GM12878 (cell line): ENCODE measurements at regions not wholly inside any gene's neighbourhood (a gene's known extent, or its start where the extent isn't known, plus 50 kb on each side); places are given as distances from the start of the nearest gene placed in this dataset.
A peak's percentile ranks its signal among the peaks of the same experiment; 100 is the strongest.

Source experiments
- ATAC-seq: fragments of 200-7000 bp; cut with Tn5 transposase; 3 replicates; pipeline ENCODE4 v1.9.1; 2020; ENCODE audit warnings: mild to moderate bottlenecking, moderate library complexity
- BruUV-seq: library from RNA; stranded (reverse); fragments of 400-500 nt; replicated peaks from 2 replicates; lab custom pipeline; 2021; lab: Mats Ljungman, UMichigan
- CTCF ChIA-PET: fragments of 300-600 bp; sonication (Branson Sonifier 250); formaldehyde crosslinking; extraction: SDS; loops from one replicate; lab custom pipeline; 2021; ENCODE audit warnings: inconsistent platforms; lab: Yijun Ruan, JAX
- POLR2A ChIA-PET: fragments of 350-600 bp; formaldehyde crosslinking; extraction: SDS; loops from one replicate; lab custom pipeline; 2021; ENCODE audit warnings: inconsistent platforms; lab: Charles Lee
- RAD21 ChIA-PET: fragments of 300-600 bp; sonication (Branson Sonifier 250); formaldehyde crosslinking; loops from one replicate; lab custom pipeline; 2023; ENCODE audit warnings: antibody characterized with exemption; ENCODE audit not compliant: unreplicated experiment; lab: Charles Lee
- SMC1A ChIA-PET: fragments of 300-600 bp; sonication (Branson Sonifier 250); formaldehyde crosslinking; loops from one replicate; lab custom pipeline; 2023; ENCODE audit not compliant: unreplicated experiment, uncharacterized antibody; lab: Charles Lee
- DNase-seq: peaks from one replicate; pipeline ENCODE4 v3.0.0-alpha.2; 2011; ENCODE audit warnings: low read depth, low spot score
- FAIRE-seq: peaks from 3 replicates; lab custom pipeline; 2011; peaks lifted over from hg19 to GRCh38; lab: Jason Lieb, UNC
- H2AFZ ChIP-seq: 2 replicates; pipeline ENCODE4 v1.6.0; 2011; ENCODE audit warnings: low read depth, low read length, control low read depth; ENCODE audit not compliant: control insufficient read depth
- H3K27ac ChIP-seq: 2 replicates; pipeline ENCODE4 v1.5.1; 2011; ENCODE audit warnings: control low read depth; ENCODE audit not compliant: control insufficient read depth, insufficient read depth
- H3K27me3 ChIP-seq, 2 experiments: replicated peaks in 1 of 2; 2 replicates each; pipeline versions ENCODE4 v1.6.0 to v1.6.1; 2011; ENCODE audit warnings: low read length in 1 of 2; ENCODE audit not compliant: control insufficient read depth in 2 of 2, insufficient read depth in 2 of 2
- H3K36me3 ChIP-seq, 2 experiments: 2 replicates each; pipeline ENCODE4 v1.5.1; 2011; ENCODE audit warnings: low read length in 1 of 2; ENCODE audit not compliant: control insufficient read depth in 2 of 2, insufficient read depth in 2 of 2
- H3K4me1 ChIP-seq: 2 replicates; pipeline ENCODE4 v1.6.1; 2011; ENCODE audit warnings: mild to moderate bottlenecking, low read length, moderate library complexity, mixed read lengths; ENCODE audit not compliant: control insufficient read depth, insufficient read depth
- H3K4me2 ChIP-seq: 2 replicates; pipeline ENCODE4 v1.6.0; 2011; ENCODE audit warnings: control low read depth; ENCODE audit not compliant: control insufficient read depth, insufficient read depth
- H3K4me3 ChIP-seq: fragments of 200-600 bp; sonication (generic); 2 replicates; pipeline ENCODE4 v1.5.1; 2016
- H3K79me2 ChIP-seq: 2 replicates; pipeline ENCODE4 v1.6.0; 2011; ENCODE audit warnings: low read length; ENCODE audit not compliant: control insufficient read depth, insufficient read depth
- H3K9ac ChIP-seq: 2 replicates; pipeline ENCODE4 v1.8.0; 2011; ENCODE audit warnings: low read length, control low read depth, mixed read lengths; ENCODE audit not compliant: control insufficient read depth, insufficient read depth
- H3K9me3 ChIP-seq: replicated peaks from 3 replicates; pipeline ENCODE4 v1.5.1; 2011; ENCODE audit warnings: mild to moderate bottlenecking, low read length; ENCODE audit not compliant: control insufficient read depth, insufficient read depth
- H4K20me1 ChIP-seq: 2 replicates; pipeline ENCODE4 v1.6.0; 2011; ENCODE audit not compliant: control insufficient read depth, insufficient read depth
- CREM ChIP-seq: IDR thresholded peaks from 2 replicates; pipeline ENCODE4 v1.6.1; 2014; ENCODE audit warnings: antibody characterized with exemption, low read depth
- EED ChIP-seq: sonication (generic); IDR thresholded peaks from 2 replicates; pipeline ENCODE4 v1.6.1; 2016; ENCODE audit warnings: antibody characterized with exemption, low read depth
- LARP7 ChIP-seq: fragments of 450-650 bp; IDR thresholded peaks from 2 replicates; pipeline ENCODE4 v1.6.1; 2017; ENCODE audit warnings: mild to moderate bottlenecking
- RAD21 ChIP-seq: IDR thresholded peaks from 2 replicates; pipeline ENCODE4 v1.6.1; 2011; ENCODE audit warnings: mild to moderate bottlenecking, low read depth, low read length, moderate library complexity; ENCODE audit not compliant: insufficient read depth
- SMC3 ChIP-seq: IDR thresholded peaks from 2 replicates; pipeline ENCODE4 v1.6.1; 2011; ENCODE audit warnings: low read length, improper control_type of control experiment, borderline replicate concordance
- STAT1 ChIP-seq: fragments of 450-650 bp; conservative IDR thresholded peaks from 2 replicates; pipeline ENCODE4 v1.6.1; 2014; ENCODE audit warnings: antibody characterized with exemption, mild to moderate bottlenecking
- TBL1XR1 ChIP-seq: IDR thresholded peaks from 2 replicates; pipeline ENCODE4 v1.6.1; 2012; ENCODE audit warnings: low read depth, low read length, improper control_type of control experiment
- ZNF24 ChIP-seq: fragments of 450-650 bp; IDR thresholded peaks from 2 replicates; pipeline ENCODE4 v1.6.1; 2017; ENCODE audit warnings: antibody characterized with exemption, mild to moderate bottlenecking
- ZZZ3 ChIP-seq: IDR thresholded peaks from 2 replicates; pipeline ENCODE4 v1.6.1; 2011; ENCODE audit warnings: low read depth; ENCODE audit not compliant: control insufficient read depth, insufficient read length
- WGBS: methylation state at CpG from one replicate; pipeline ENCODE4 v1.1.6; 2016; ENCODE audit warnings: low lambda C conversion rate; ENCODE audit not compliant: insufficient replicate concordance, insufficient coverage; ENCODE audit errors: missing lambda C conversion rate; 5-methylcytosine and 5-hydroxymethylcytosine counted together
- in situ Hi-C: fragments of 300-500 bp; cut with MboI; formaldehyde crosslinking; loops from 9 replicates; pipeline ENCODE4 v1.14.3; 2018; ENCODE audit warnings: mixed read lengths
- intact Hi-C: fragments of 100-400 bp; cut with micrococcal nuclease; formaldehyde crosslinking; loops from one replicate; pipeline ENCODE4 v1.14.2; 2022; ENCODE audit not compliant: unreplicated experiment
- TF ChIP-seq, protein P1 (sequence below): fragments of 450-650 bp; formaldehyde crosslinking; IDR thresholded peaks from 2 replicates; pipeline ENCODE4 v1.4.0; 2022; ENCODE audit warnings: mild to moderate bottlenecking, moderate library complexity
- TF ChIP-seq, protein P2 (sequence below), 3 experiments: IDR thresholded peaks in 2 of 3; conservative IDR thresholded peaks in 1 of 3; 2 replicates each; pipeline ENCODE4 v1.5.1; 2011; ENCODE audit warnings: low read depth in 3 of 3, low read length in 3 of 3, mild to moderate bottlenecking in 3 of 3, control low read depth in 2 of 3, moderate library complexity in 2 of 3, inconsistent platforms in 1 of 3, mixed read lengths in 1 of 3; ENCODE audit not compliant: control insufficient read depth in 2 of 3, insufficient read depth in 1 of 3; ENCODE audit errors: extremely low read depth in 1 of 3
- TF ChIP-seq, protein P3 (sequence below): fragments of 450-650 bp; IDR thresholded peaks from 2 replicates; pipeline ENCODE4 v1.6.1; 2018; ENCODE audit warnings: mild to moderate bottlenecking, low read depth, moderate library complexity; ENCODE audit not compliant: partially characterized antibody
- TF ChIP-seq, protein P4 (sequence below): fragments of 450-650 bp; IDR thresholded peaks from 2 replicates; pipeline ENCODE4 v1.6.1; 2017; ENCODE audit warnings: mild to moderate bottlenecking, low read depth, inconsistent platforms; ENCODE audit not compliant: poor library complexity, severe bottlenecking

DNA sequence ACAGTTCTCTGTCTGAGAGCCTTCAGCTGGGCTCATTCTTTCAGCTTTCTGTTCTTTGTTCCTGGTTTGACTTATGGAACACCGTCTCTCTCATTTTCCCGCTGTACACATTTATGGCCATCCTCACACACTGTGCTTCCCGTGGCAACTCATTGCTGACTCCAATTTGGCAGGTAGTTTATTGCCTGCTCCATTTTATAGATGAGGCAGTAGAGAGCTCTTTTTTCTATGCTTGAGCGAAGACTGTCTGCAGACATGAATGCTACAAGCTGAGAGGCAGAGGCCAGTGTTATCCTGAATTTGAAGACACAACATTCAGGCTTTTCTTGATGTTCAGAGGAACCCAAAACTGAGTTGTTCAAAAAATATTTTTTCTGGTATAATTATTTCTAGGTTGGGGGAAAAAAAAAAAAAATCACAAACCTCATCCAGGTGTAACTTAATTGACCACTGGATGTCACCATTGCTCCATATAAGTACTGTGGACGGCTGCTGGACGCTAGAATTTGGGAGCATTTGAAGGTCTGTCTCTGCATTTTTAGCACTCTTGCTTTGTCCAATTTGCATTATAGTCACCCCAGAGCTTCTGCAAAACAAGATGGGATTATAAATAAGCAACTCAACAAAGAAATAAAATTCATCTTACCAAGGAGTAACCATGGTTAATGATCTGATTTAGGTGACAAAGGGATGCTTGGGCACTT lies 83.5 kb downstream of the HRH4 start:
- in situ Hi-C loops (no loop called here), intact Hi-C loops (loop anchor here (1.0 kb wide), 1 partner anchor 182 kb away; no protein-coding TSS in a partner anchor)
- H3K9me3 ChIP-seq = no peaks in the 10 kb centered on the region
- ChIA-PET CTCF (interaction anchor here (0.9 to 1.9 kb wide), 5 partner anchors 180 to 184 kb away, joined by 3 to 6 read pairs (median 4); no protein-coding TSS in a partner anchor), POLR2A (no interaction called here), SMC1A (no interaction called here), RAD21 (no interaction called here)
- no peaks in the 10 kb centered on the region for H3K4me1 ChIP-seq
- no peak for DNase-seq
- H4K20me1 ChIP-seq = no peaks in the 10 kb centered on the region
- no peak overlapping the region for H3K4me3 ChIP-seq
- 20% methylated on average over 6 of the region's 6 CpGs for WGBS
- H3K27ac ChIP-seq = no peak overlapping the region
- H3K4me2 ChIP-seq = no peak overlapping the region
- no peaks in the 10 kb centered on the region; a peak in 3 of 4 replicates for H3K27me3 ChIP-seq
- H2AFZ ChIP-seq = no peak overlapping the region
- no peaks in the 10 kb centered on the region for H3K79me2 ChIP-seq
- H3K36me3 ChIP-seq = no peaks in the 10 kb centered on the region
- BruUV-seq = no TSS peak
- ATAC-seq = no peak
- FAIRE-seq = no peak
- no peak overlapping the region for H3K9ac ChIP-seq
- TF ChIP-seq ZZZ3 (no peak), SMC3 (0 out of 2 replicates have a peak, but pooled peaks have one; percentile 18), CREM (no peak), STAT1 (no peak), EED (no peak), TBL1XR1 (no peak), LARP7 (no peak), RAD21 (peak; percentile 55), ZNF24 (0 out of 2 replicates have a peak, but pooled peaks have one; percentile 3)
- TF ChIP-seq, protein P1, sequence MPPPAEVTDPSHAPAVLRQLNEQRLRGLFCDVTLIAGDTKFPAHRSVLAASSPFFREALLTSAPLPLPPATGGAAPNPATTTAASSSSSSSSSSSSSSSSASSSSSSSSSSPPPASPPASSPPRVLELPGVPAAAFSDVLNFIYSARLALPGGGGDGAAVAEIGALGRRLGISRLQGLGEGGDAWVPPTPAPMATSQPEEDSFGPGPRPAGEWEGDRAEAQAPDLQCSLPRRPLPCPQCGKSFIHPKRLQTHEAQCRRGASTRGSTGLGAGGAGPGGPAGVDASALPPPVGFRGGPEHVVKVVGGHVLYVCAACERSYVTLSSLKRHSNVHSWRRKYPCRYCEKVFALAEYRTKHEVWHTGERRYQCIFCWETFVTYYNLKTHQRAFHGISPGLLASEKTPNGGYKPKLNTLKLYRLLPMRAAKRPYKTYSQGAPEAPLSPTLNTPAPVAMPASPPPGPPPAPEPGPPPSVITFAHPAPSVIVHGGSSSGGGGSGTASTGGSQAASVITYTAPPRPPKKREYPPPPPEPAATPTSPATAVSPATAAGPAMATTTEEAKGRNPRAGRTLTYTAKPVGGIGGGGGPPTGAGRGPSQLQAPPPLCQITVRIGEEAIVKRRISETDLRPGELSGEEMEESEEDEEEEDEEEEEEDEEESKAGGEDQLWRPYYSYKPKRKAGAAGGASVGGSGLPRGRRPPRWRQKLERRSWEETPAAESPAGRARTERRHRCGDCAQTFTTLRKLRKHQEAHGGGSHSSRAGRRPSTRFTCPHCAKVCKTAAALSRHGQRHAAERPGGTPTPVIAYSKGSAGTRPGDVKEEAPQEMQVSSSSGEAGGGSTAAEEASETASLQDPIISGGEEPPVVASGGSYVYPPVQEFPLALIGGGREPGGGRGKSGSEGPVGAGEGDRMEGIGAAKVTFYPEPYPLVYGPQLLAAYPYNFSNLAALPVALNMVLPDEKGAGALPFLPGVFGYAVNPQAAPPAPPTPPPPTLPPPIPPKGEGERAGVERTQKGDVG (CRISPR knock-in tag) = no peak
- TF ChIP-seq, protein P2, sequence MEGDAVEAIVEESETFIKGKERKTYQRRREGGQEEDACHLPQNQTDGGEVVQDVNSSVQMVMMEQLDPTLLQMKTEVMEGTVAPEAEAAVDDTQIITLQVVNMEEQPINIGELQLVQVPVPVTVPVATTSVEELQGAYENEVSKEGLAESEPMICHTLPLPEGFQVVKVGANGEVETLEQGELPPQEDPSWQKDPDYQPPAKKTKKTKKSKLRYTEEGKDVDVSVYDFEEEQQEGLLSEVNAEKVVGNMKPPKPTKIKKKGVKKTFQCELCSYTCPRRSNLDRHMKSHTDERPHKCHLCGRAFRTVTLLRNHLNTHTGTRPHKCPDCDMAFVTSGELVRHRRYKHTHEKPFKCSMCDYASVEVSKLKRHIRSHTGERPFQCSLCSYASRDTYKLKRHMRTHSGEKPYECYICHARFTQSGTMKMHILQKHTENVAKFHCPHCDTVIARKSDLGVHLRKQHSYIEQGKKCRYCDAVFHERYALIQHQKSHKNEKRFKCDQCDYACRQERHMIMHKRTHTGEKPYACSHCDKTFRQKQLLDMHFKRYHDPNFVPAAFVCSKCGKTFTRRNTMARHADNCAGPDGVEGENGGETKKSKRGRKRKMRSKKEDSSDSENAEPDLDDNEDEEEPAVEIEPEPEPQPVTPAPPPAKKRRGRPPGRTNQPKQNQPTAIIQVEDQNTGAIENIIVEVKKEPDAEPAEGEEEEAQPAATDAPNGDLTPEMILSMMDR (IDR thresholded peaks at IDR 0.05 in 2 of 3, conservative IDR thresholded peaks at IDR 0.05 in 1 of 3; ENCODE audit: control insufficient read depth in 2 of 3, extremely low read depth in 1 of 3, insufficient read depth in 1 of 3, low read depth in 3 of 3, low read length in 3 of 3) = peak in 2 of 3 experiments; percentile 14 to 38; a peak in 2 of 6 replicates
- TF ChIP-seq, protein P3, sequence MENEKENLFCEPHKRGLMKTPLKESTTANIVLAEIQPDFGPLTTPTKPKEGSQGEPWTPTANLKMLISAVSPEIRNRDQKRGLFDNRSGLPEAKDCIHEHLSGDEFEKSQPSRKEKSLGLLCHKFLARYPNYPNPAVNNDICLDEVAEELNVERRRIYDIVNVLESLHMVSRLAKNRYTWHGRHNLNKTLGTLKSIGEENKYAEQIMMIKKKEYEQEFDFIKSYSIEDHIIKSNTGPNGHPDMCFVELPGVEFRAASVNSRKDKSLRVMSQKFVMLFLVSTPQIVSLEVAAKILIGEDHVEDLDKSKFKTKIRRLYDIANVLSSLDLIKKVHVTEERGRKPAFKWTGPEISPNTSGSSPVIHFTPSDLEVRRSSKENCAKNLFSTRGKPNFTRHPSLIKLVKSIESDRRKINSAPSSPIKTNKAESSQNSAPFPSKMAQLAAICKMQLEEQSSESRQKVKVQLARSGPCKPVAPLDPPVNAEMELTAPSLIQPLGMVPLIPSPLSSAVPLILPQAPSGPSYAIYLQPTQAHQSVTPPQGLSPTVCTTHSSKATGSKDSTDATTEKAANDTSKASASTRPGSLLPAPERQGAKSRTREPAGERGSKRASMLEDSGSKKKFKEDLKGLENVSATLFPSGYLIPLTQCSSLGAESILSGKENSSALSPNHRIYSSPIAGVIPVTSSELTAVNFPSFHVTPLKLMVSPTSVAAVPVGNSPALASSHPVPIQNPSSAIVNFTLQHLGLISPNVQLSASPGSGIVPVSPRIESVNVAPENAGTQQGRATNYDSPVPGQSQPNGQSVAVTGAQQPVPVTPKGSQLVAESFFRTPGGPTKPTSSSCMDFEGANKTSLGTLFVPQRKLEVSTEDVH = no peak
- TF ChIP-seq, protein P4, sequence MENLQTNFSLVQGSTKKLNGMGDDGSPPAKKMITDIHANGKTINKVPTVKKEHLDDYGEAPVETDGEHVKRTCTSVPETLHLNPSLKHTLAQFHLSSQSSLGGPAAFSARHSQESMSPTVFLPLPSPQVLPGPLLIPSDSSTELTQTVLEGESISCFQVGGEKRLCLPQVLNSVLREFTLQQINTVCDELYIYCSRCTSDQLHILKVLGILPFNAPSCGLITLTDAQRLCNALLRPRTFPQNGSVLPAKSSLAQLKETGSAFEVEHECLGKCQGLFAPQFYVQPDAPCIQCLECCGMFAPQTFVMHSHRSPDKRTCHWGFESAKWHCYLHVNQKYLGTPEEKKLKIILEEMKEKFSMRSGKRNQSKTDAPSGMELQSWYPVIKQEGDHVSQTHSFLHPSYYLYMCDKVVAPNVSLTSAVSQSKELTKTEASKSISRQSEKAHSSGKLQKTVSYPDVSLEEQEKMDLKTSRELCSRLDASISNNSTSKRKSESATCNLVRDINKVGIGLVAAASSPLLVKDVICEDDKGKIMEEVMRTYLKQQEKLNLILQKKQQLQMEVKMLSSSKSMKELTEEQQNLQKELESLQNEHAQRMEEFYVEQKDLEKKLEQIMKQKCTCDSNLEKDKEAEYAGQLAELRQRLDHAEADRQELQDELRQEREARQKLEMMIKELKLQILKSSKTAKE = no peak
